ENCODE measurements at regions not wholly inside any gene's neighbourhood (a gene's known extent, or its start where the extent isn't known, plus 50 kb on each side); places are given as distances from the start of the nearest gene placed in this dataset.

DNA sequence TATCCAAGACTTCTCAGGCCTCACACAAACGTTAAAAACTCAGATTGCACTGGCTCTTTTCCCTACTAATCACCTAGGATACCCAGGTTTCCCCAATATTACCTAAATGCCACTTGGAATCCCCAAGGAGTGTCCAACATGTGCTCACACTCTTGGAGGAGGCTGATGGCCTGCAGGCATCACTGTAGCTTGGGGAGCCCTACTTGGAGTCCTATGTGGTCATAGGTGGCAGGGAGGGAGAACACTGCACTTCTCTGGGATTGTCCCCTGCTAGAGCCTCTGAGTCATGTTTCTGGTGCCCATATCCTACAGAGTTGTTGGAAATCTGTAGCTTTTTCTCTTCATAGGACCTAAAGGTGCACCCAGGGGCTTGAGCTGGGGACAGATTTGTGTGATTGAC is 433.7 kb downstream of the ARHGEF28 start:
- H3K9me2 ChIP-seq (replicated peaks; ENCODE audit: insufficient read depth, low read length) = no peaks in the 10 kb centered on the region
- H3K9me3 ChIP-seq (replicated peaks; ENCODE audit: insufficient read depth, low read length) = no peaks in the 10 kb centered on the region
- no peak overlapping the region for H3K4me2 ChIP-seq (ENCODE audit: low read depth, low read length)
- H3K79me2 ChIP-seq (ENCODE audit: low read length) = no peaks in the 10 kb centered on the region
- no peak for DNase-seq
- H3K27me3 ChIP-seq (replicated peaks; ENCODE audit: insufficient read depth, low read length) = no peaks in the 10 kb centered on the region
- H3K9ac ChIP-seq (ENCODE audit: low read length) = no peak overlapping the region
- H4K20me1 ChIP-seq (ENCODE audit: insufficient read depth, low read length) = no peaks in the 10 kb centered on the region
- no peak overlapping the region for H3K4me3 ChIP-seq (ENCODE audit: low read length)
- no peaks in the 10 kb centered on the region for H3K4me1 ChIP-seq (ENCODE audit: low read length)
- H3K27ac ChIP-seq (ENCODE audit: low read length) = no peak overlapping the region
- H3K36me3 ChIP-seq (replicated peaks; ENCODE audit: insufficient read depth, low read length) = no peaks in the 10 kb centered on the region
- no peaks in the 10 kb centered on the region for H3F3A ChIP-seq (ENCODE audit: insufficient read depth, low read length)
- TF ChIP-seq EZH2phosphoT487 (IDR thresholded peaks at IDR 0.05; ENCODE audit: low read length) = no peak
- TF ChIP-seq, protein P1, sequence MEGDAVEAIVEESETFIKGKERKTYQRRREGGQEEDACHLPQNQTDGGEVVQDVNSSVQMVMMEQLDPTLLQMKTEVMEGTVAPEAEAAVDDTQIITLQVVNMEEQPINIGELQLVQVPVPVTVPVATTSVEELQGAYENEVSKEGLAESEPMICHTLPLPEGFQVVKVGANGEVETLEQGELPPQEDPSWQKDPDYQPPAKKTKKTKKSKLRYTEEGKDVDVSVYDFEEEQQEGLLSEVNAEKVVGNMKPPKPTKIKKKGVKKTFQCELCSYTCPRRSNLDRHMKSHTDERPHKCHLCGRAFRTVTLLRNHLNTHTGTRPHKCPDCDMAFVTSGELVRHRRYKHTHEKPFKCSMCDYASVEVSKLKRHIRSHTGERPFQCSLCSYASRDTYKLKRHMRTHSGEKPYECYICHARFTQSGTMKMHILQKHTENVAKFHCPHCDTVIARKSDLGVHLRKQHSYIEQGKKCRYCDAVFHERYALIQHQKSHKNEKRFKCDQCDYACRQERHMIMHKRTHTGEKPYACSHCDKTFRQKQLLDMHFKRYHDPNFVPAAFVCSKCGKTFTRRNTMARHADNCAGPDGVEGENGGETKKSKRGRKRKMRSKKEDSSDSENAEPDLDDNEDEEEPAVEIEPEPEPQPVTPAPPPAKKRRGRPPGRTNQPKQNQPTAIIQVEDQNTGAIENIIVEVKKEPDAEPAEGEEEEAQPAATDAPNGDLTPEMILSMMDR (IDR thresholded peaks at IDR 0.05; ENCODE audit: low read length) = no peak
- no peak for TF ChIP-seq EZH2 (optimal IDR thresholded peaks at IDR 0.05; ENCODE audit: low read depth, low read length)
- no peak overlapping the region for H2AFZ ChIP-seq (ENCODE audit: low read length)

DNA sequence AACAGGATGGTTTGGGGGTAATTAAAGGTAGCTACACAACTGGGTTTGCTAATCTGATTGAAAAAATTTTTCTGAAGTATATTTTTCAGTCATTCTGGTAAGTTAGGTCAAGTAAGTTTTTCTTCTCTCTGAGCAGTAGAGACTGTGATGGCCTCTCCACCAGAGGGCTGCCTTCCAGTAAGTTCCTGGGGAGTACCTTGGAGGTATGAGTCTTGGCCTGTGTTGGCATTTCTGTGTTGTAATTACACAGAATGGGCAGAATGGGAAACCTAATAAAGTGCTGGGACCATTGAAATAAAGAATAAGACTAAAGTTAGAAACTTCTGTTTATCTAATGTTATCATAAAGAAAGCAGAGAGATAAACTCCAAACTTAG is 430.8 kb downstream of the ARHGEF28 start:
- Histone ChIP-seq H3F3A (ENCODE audit: insufficient read depth, low read length) (no peaks in the 10 kb centered on the region), H2AFZ (ENCODE audit: low read length) (no peak overlapping the region), H4K20me1 (ENCODE audit: insufficient read depth, low read length) (no peaks in the 10 kb centered on the region), H3K79me2 (ENCODE audit: low read length) (no peaks in the 10 kb centered on the region), H3K27ac (ENCODE audit: low read length) (no peak overlapping the region), H3K4me3 (ENCODE audit: low read length) (no peak overlapping the region), H3K27me3 (replicated peaks; ENCODE audit: insufficient read depth, low read length) (no peaks in the 10 kb centered on the region), H3K9me3 (replicated peaks; ENCODE audit: insufficient read depth, low read length) (no peaks in the 10 kb centered on the region), H3K9ac (ENCODE audit: low read length) (no peak overlapping the region), H3K4me1 (ENCODE audit: low read length) (no peaks in the 10 kb centered on the region), H3K36me3 (replicated peaks; ENCODE audit: insufficient read depth, low read length) (no peaks in the 10 kb centered on the region), H3K4me2 (ENCODE audit: low read depth, low read length) (no peak overlapping the region), H3K9me2 (replicated peaks; ENCODE audit: insufficient read depth, low read length) (no peaks in the 10 kb centered on the region)
- TF ChIP-seq, protein P1 (IDR thresholded peaks at IDR 0.05; ENCODE audit: low read length) = peak; percentile 36
- TF ChIP-seq EZH2 (optimal IDR thresholded peaks at IDR 0.05; ENCODE audit: low read depth, low read length) = no peak
- TF ChIP-seq EZH2phosphoT487 (IDR thresholded peaks at IDR 0.05; ENCODE audit: low read length) = no peak
- peak; percentile 51 for DNase-seq

DNA sequence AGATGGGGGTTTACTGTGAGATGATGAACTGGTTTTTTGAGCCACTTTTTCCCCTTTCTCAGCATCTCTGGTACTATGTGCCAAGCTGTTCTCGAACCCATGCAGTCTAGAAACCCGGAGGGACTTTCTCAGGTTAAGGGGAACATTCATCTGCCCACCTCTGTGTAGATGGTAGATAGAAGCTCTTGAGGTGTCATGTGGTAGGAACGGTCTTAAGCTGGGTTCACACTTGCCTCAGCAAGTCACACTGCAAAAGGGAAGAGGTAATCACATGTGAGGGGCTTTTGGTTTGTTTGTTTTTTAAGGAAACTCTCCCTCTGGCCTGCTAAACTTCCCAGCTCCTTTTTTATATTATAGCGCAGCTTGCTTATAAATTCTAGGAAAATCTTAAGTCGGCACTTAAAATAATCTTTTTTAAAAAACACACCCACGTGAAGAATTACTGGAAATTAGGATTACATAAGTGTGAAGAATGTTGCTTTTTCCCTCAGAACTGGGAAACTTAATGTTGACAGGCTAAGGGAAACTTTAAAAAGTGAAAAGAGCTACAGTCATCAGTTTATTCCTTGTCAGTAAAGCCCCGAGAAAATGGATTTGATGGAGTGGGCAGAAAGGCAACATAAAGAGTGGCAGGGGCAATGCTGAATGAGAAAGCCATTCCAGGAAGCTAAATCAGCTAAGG is 430.3 kb downstream of the ARHGEF28 start:
- Histone ChIP-seq H3K79me2 (ENCODE audit: low read length) (no peaks in the 10 kb centered on the region), H4K20me1 (ENCODE audit: insufficient read depth, low read length) (no peaks in the 10 kb centered on the region), H3K4me3 (ENCODE audit: low read length) (no peak overlapping the region), H3K27me3 (replicated peaks; ENCODE audit: insufficient read depth, low read length) (no peaks in the 10 kb centered on the region), H3K27ac (ENCODE audit: low read length) (no peak overlapping the region), H3K36me3 (replicated peaks; ENCODE audit: insufficient read depth, low read length) (no peaks in the 10 kb centered on the region), H3K9me3 (replicated peaks; ENCODE audit: insufficient read depth, low read length) (no peaks in the 10 kb centered on the region), H3K9ac (ENCODE audit: low read length) (no peak overlapping the region), H2AFZ (ENCODE audit: low read length) (no peak overlapping the region), H3K4me1 (ENCODE audit: low read length) (no peaks in the 10 kb centered on the region), H3K4me2 (ENCODE audit: low read depth, low read length) (no peak overlapping the region), H3K9me2 (replicated peaks; ENCODE audit: insufficient read depth, low read length) (no peaks in the 10 kb centered on the region), H3F3A (ENCODE audit: insufficient read depth, low read length) (no peaks in the 10 kb centered on the region)
- TF ChIP-seq EZH2phosphoT487 (IDR thresholded peaks at IDR 0.05; ENCODE audit: low read length) (no peak), EZH2 (optimal IDR thresholded peaks at IDR 0.05; ENCODE audit: low read depth, low read length) (no peak)
- TF ChIP-seq, protein P1 (IDR thresholded peaks at IDR 0.05; ENCODE audit: low read length) = no peak
- DNase-seq = no peak
